Epidermal melanocyte (primary cell): ENCODE measurements at regions not wholly inside any gene's neighbourhood (a gene's known extent, or its start where the extent isn't known, plus 50 kb on each side); places are given as distances from the start of the nearest gene placed in this dataset.
"Not testable (repeated sequence)": the region's sequence is repeated elsewhere in the genome, so short reads cannot be mapped to it uniquely, and the experiment has no call there.

ENCODE experiments used
- DNase-seq: peaks from one replicate; pipeline ENCODE4 v3.0.0; 2011; ENCODE audit warnings: low spot score; ENCODE audit not compliant: insufficient read length

GRCh38 chr1:238469146-238469631 lies 578.5 kb upstream of the ZP4 start:
- DNase-seq: no peak

- no peak for DNase-seq
Observed at GRCh38 chr1:238468068-238468467, 577.3 kb upstream of the ZP4 start.

- no peak for DNase-seq
Observed at GRCh38 chr1:238466459-238466858, 575.7 kb upstream of the ZP4 start.

- no peak for DNase-seq
Observed at GRCh38 chr1:238465449-238465848, 574.7 kb upstream of the ZP4 start.

GRCh38 chr1:238458899-238459298 lies 568.2 kb upstream of the ZP4 start:
- no peak for DNase-seq

GRCh38 chr1:238457610-238458009 lies 566.9 kb upstream of the ZP4 start:
- no peak for DNase-seq

- no peak for DNase-seq
Observed at GRCh38 chr1:238451781-238452310, 561.1 kb upstream of the ZP4 start.

- DNase-seq: no peak
Observed at GRCh38 chr1:238450976-238451375, 560.3 kb upstream of the ZP4 start.

GRCh38 chr1:238443687-238444086 lies 553.0 kb upstream of the ZP4 start:
- DNase-seq: no peak

- no peak for DNase-seq
Observed at GRCh38 chr1:238439511-238439910, 548.8 kb upstream of the ZP4 start.

GRCh38 chr1:238438311-238439270 lies 547.9 kb upstream of the ZP4 start:
- DNase-seq: no peak

- DNase-seq: not testable (repeated sequence)
Observed at GRCh38 chr1:238429703-238430102, 539.0 kb upstream of the ZP4 start.

- DNase-seq: no peak
Observed at GRCh38 chr1:238419209-238419608, 528.5 kb upstream of the ZP4 start.

- DNase-seq: no peak
Observed at GRCh38 chr1:238409932-238410331, 519.2 kb upstream of the ZP4 start.

- no peak for DNase-seq
Observed at GRCh38 chr1:238409191-238409850, 518.6 kb upstream of the ZP4 start.

- no peak for DNase-seq
Observed at GRCh38 chr1:238408737-238409136, 518.0 kb upstream of the ZP4 start.

GRCh38 chr1:238406098-238406860 lies 515.6 kb upstream of the ZP4 start:
- DNase-seq: no peak

GRCh38 chr1:238404921-238405320 lies 514.2 kb upstream of the ZP4 start:
- DNase-seq: no peak

GRCh38 chr1:238404481-238404880 lies 513.8 kb upstream of the ZP4 start:
- no peak for DNase-seq

GRCh38 chr1:238401144-238401543 lies 510.4 kb upstream of the ZP4 start:
- no peak for DNase-seq

- DNase-seq: no peak
Observed at GRCh38 chr1:238399558-238399957, 508.8 kb upstream of the ZP4 start.
